ENCODE measurements at regions not wholly inside any gene's neighbourhood (a gene's known extent, or its start where the extent isn't known, plus 50 kb on each side); places are given as distances from the start of the nearest gene placed in this dataset.
A peak's percentile ranks its signal among the peaks of the same experiment; 100 is the strongest.

DNA sequence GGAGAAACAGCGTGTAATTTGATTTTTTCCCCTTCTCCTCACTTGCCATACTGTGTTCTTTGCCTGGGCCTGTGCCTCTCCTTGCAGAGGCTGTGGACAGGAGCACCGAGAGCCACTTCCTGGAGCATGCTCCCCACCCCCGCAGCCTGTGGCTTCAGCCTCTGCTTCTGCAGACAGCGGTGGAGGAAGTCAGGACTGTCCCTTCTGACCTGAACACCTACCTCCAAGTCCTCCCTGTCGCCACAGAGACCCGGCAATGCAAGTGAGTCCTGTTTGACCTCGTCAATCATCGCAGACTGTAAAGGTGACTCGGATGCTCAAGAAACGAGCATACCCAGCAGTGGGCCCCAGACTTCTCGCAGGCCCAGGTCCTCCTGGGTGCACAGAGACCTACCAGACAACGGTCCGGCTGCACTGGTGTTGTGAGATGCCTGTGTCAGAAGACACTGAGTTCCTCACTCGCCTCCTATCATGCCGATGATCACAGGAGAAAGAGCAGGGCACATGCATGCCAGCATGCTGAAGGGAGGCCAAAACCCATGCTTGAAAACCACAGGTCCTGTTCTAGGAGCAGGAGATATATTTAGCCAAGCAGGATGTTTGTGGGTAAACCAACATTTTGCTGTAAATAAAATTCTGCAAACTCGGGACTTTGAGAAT lies 198.8 kb downstream of the AUH start:
- DNase-seq: peak; percentile 63
- no peak for TF ChIP-seq CTCF (IDR thresholded peaks at IDR 0.05)
- no peaks in the 10 kb centered on the region for H3K9me3 ChIP-seq
- peak overlapping the region; percentile 0 for H3K27ac ChIP-seq
- no peaks in the 10 kb centered on the region for H3K36me3 ChIP-seq
- H3K9ac ChIP-seq (ENCODE audit: low read depth in 2 of 2, low read length in 2 of 2): peak overlapping the region; percentile 16 to 70
- H3K4me3 ChIP-seq: no peak overlapping the region
- H3K4me1 ChIP-seq: peaks cover 15% of the 10 kb centered on the region
- intact Hi-C loops (cut with DNase I): no loop called here
- H3K27me3 ChIP-seq: no peaks in the 10 kb centered on the region

- DNase-seq: no peak
- H3K27ac ChIP-seq: no peak overlapping the region
- no peak overlapping the region for H3K4me3 ChIP-seq
Measured at GRCh38 chr9:91163444-91163772, 198.3 kb downstream of the AUH start.

DNA sequence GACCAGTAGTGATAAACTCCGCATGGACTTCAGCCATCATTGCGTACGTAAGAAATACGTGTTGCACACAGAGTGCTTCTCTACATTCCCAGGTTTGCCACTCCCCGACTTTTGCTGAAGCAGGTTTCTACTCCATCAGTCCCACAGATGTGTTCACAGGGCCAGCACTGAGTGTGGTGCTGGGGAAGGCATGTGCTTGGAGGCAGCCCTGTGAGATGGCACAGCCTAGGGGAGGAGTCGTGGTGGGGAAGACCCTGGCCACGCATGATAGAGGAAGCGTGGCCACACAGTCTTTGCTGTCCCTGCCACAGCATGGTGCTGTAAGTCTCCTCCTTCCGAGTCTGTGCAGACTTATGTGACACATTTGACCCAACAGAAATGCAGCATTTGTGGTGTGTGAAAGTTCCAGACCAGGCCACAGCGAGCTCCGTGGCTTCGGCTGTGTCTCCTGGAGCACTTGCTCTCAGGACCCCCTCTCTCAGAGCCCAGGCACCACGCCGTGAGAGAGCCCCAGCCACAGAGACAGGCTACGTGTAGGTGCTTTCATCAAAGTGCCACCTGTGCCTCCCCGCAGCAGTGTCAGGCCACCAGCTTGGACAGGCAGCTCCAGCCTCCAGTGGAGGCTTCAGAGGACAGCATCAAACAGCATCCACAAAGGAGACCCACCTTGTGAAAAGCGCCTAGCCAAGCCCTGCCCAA lies 197.8 kb downstream of the AUH start:
- intact Hi-C loops (cut with DNase I): no loop called here
- H3K27ac ChIP-seq: no peak overlapping the region
- H3K9me3 ChIP-seq: no peaks in the 10 kb centered on the region
- peak overlapping the region; percentile 48 to 70 for H3K9ac ChIP-seq (ENCODE audit: low read depth in 2 of 2, low read length in 2 of 2)
- peaks cover 15% of the 10 kb centered on the region for H3K4me1 ChIP-seq
- no peak for TF ChIP-seq CTCF (IDR thresholded peaks at IDR 0.05)
- no peak for DNase-seq
- no peak overlapping the region for H3K4me3 ChIP-seq
- no peaks in the 10 kb centered on the region for H3K27me3 ChIP-seq
- H3K36me3 ChIP-seq: no peaks in the 10 kb centered on the region

More at GRCh38 chr9:91163444-91163772, 198.3 kb downstream of the AUH start:
- Histone ChIP-seq H3K36me3 (no peaks in the 10 kb centered on the region), H3K9me3 (no peaks in the 10 kb centered on the region), H3K27me3 (no peaks in the 10 kb centered on the region), H3K9ac (ENCODE audit: low read depth in 2 of 2, low read length in 2 of 2) (peak overlapping the region; percentile 48 to 70), H3K4me1 (peaks cover 15% of the 10 kb centered on the region)
- intact Hi-C loops (cut with DNase I): no loop called here
- TF ChIP-seq CTCF (IDR thresholded peaks at IDR 0.05): no peak

Measured in colonic mucosa (tissue), 4 donors.